ENCODE measurements at regions not wholly inside any gene's neighbourhood (a gene's known extent, or its start where the extent isn't known, plus 50 kb on each side); places are given as distances from the start of the nearest gene placed in this dataset.
"Not testable (repeated sequence)": the region's sequence is repeated elsewhere in the genome, so short reads cannot be mapped to it uniquely, and the experiment has no call there.

DNA sequence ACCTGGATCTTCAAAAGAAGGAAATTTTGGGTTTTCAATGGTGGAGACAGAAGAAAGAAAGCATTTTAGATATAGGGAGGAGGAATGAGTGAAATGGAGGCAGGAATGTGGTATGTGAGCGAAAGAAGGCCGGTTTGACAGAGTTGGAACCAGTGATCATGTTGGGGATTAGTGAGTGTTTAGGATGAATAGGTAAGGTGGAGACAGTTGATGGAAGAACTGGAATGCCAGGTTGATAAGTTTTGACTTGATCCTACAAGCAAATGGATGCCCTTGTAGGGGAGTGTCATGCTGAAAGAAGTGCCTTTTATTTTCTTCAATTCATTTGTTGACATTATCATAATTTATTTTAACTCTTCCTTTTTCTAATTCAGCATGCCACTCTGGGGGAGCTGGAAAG, 207.8 kb upstream of the AMOT start:
- no peak for DNase-seq (ENCODE audit: low spot score)

DNA sequence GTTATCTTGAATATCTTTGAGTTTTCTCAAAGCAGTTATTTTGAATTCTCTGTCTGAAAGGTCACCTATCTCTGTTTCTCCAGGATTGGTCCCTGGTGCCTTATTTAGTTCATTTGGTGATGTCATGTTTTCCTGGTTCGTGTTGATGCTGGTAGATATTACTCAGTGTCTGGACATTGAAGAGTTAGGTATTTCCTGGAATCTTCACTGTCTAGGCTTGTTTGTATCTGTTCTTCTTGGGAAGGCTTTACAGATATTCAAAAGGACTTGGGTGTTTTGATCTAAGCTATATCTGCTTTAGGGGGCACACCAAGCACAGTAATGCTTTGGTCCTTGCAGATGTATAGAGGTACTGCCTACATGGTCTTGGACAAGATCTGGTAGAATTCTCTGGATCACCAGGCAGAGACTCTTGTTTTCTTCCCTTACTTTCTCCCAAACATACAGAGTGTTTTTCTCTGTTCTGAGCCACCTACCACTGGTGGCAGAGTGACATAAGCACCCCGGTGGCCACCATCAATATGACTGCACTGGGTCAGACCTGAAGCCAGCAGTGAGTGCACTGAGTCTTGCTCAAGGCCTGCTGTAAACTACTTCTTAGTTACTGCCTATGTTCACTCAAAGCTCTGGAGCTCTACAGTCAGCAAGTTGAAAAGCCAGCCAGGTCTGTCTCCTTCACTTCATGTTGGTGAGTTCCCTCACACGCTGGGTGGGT, 193.5 kb upstream of the AMOT start:
- DNase-seq (ENCODE audit: low spot score) = no peak

DNA sequence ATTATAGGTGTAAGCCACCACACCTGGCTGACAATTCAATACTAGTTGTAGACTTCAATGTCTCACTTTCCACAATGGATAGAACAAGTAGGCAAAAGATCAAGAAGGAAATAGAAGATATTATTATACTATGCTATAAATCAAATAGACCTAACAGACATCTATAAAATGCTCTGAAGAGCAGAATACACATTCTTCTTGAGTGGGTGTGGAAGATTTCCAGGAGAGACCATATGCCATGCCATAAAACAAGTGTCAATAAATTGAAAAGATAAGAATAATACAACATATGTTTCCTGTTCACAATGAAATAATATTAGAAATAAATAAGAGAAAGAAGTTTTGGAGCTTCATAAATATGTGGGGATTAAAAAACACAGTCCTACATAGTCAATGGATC, 179.3 kb upstream of the AMOT start:
- DNase-seq (ENCODE audit: low spot score) = no peak

DNA sequence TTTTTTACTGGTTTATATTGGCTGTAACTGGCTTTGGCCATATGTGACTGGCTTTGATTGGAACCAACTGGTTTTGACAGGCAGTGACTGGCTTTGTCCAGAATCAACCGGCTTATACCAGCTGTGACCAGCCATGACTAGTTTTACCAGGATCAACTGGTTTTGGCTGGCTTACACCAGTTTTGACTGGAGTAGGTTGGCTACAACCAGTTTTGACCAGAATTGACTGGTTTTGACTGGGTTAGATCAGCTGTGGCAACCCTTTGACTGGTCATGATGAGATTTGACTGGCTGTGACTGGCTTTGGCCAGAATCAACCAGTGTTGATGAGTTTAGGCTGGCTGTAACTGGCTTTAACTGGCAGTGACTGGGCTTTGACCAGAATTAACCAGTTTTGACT, 169.2 kb upstream of the AMOT start:
- no peak for DNase-seq (ENCODE audit: low spot score)

DNA sequence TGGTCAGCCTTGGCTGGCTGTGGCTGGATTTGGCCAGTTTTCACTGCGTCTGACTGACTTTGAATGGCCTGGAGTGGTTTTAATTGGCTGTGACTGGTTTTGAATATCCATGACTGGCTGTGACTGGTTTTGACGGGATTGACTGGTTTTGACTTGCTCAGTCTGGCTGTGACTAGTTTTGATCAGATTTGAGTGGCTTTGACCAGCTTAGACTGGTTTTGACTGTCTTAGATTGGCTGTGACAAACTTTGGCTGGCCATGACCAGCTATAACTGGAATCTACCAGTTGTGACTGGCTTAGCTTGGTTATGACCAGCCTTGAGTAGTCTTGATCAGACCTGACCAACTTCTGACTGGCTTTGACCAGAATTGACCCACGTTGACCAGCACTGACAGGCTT, 168.4 kb upstream of the AMOT start:
- no peak for DNase-seq (ENCODE audit: low spot score)

DNA sequence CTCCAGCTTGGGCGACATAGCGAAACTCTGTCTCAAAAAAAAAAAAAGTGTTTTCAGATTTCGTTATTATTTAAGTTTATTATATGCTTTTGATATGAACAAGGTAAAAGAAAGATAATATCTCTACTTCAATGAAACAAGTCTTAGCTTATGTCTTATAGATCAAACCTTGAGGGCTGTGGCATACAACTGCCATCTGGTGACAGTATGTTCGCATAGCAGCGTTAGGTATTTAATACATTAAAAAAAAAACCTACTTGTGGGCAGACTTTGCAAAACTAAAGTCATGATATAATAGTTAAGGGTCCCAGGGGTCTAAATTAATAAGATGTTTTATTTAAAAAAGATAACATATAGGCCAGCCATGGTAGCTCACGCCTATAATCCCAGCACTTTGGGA, 161.2 kb upstream of the AMOT start:
- DNase-seq (ENCODE audit: low spot score) = no peak

DNA sequence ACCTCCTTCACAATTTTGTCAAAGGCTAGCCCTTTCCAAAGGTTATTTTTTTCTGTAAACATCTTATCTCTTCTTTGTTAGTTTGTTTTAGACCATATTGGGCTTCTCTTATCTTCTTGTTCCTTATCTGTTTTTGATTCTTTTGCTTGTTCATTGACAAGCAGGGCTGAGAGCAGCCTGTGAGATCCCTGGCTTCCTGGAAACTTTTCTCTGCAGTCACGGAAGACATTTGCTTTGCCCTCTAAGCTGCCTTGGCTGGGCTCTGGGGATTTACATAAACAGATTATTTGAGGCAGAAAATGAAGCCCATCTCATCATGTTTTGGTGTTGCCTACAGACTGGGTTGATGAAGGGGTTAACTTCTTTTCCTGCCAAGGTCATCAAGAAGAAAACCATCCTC, 157.4 kb upstream of the AMOT start:
- no peak for DNase-seq (ENCODE audit: low spot score)

DNA sequence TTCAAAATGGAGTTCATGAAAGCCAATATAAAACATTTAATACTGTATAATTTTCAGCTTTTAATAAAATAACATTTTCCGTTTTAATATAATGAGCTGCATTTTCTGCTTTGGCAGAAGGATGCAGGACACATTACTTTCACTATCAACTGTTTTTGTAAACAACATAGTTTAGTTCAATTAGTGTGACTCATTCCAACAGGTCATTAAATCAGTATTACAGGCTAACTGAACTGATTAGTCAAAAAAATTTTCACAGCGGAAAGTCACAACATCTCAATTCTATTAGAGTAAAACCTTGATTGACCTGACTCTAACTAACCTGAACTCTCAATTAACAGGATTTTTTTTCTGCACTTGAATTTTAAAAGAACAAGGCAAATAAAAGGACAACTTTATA, 151.2 kb upstream of the AMOT start:
- no peak for DNase-seq (ENCODE audit: low spot score)

DNA sequence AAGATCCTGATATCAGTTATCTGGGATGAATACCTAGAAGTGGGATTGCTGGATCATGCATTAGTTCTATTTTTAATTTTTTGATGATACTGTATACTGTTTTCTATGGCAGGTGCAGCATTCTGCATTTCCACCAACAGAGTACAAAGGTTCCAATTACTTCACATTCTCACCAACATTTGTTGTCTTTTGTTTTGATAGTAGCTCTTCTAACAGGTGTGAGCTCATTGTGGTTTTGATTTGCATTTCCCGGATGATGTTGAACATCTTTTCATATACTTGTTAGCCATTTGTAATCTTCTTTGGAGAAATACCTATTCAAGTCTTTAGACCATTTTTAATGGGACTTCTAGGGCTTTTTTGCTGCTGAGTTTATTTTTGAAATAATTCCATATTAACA, 139.2 kb upstream of the AMOT start:
- DNase-seq (ENCODE audit: low spot score) = no peak

DNA sequence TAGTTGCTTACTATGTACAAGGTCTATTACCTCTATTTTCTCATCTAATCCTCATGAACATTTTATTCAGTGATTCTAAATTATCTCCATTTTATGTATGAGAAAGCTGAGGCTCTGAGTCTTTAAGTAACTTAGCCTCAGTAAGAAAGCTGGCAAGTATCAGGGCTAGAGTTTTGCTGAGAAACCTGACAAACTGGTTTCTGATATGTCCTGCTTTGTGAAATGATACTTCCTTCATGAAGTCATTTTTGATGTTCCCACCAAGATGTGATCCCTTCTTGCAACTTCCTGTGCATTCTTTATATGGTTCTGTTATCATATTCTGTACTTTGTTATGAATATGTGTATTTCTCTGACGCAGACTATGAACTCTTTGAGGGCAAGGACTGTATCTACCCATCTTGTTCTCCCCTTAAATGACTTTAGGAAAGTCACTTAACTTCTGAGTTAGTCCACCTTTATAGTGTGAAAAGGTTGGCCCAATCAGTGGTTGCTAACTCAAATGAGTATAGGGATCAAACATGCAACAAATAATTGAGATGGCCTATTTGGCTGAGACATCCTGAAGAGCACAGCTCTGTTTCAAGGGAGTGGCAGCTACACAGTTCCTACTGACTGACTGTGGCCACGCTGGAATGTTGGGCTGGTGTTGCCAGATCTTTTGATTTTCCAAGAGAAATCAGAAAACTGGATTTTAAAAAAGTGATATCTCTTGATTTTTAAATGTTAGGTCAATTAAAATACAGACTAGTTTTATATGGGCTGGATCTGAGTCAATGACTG, 127.9 kb upstream of the AMOT start:
- DNase-seq (ENCODE audit: low spot score) = no peak

DNA sequence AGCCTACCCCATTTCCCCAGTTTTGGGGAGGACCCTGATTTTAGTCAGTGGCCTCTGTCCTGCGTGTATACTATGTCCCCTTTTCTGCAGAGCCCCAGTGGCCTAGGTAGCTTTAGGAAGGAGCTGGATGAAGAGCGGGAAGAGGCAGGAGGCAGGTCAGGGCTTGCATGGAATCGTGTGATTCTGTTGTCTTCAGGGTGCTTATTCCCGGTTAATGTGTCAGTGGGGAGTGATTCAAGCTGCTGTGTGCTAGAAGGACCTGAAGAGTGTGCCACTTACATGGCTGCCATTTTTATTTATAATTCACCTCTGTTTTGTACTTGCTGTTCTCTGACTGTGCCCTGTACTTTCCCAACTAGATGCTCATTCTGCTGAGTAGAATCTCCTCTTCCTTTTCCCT, 127.3 kb upstream of the AMOT start:
- no peak for DNase-seq (ENCODE audit: low spot score)

DNA sequence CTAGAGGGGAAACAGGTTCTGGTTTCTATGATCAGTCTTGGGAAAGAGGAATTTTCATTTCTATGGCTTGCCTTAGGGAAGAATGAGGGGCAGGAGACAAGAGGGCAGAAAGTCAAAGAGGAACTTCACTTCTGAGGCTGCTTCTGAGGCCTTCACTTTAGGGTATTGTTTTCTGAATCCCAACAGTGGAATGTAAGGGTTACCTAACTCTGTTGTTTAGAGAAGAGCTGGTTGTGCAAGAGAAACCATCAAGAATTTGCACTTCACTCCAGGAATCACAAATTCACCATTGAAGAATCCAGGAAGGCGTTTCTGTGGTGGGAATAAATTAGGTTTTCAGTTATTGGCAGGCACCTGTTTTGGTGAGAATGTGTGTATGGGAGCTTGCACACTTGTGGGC, 126.7 kb upstream of the AMOT start:
- no peak for DNase-seq (ENCODE audit: low spot score)

DNA sequence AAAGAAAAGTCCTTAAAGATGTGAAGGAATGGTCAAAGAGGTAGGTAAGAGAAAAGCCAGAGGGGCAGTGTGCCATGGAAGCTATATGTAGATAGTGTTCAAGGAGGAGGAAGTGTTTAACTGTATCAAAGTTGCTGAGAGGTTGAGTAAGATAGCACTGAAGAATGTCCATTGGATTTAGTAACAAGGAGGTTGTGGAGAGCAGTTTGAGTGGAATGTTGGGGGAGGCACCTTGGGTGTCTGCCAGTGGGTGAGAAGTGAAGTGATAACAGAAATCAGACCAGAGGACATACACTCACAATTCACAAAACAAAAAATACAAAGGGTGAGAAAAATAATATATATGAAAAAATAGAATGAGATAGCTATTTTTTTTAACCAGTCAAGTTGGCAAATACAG, 121.3 kb upstream of the AMOT start:
- DNase-seq (ENCODE audit: low spot score) = no peak

DNA sequence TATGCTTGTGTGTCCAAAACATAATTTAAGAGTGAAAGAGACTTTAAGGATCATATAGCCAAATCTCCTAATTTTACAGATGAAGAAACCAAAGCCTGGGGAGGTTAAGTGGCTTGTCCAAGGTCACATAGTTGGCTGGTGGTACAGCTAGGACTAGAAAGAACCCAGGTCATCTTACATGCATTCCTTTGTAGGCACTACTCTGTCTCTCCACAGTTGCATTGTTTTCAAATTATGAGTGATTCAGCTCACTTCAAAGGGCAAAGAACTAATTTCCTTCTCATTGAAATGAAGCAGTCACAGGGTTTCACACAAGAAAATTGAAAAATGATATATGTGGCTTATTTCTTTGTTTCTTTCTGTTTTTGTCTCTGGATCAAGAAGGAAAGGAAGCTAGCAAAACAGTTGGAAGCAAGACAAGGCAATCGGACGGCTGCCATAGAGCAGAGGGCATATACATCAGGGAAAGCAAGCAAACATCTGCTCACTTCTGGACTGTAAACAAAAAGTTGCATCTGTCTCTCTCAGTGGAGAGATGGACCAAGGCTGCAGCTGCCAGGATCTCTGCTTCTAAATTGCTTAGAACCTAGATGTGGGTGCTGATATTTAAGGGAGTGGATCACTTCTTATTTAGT, 107.5 kb upstream of the AMOT start:
- DNase-seq (ENCODE audit: low spot score) = no peak

DNA sequence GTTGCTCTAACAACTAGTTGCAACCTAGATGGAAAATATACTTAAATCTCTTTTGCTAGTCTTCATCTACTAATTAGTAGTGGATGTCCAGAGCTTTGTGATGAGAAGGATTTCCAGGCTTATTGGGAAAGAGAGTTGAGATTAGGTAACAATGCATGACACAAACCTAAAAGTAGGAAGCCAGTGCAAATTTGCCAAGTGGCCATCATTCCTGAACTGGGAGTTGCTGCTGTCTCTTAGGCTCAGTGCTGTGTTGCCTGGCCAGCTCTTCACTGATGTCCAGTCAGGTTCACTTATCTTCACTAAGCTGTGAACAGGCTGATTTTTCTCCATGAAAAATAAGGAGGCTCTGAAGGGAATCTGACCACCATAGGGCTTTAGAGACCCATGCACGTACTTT, 105.6 kb upstream of the AMOT start:
- DNase-seq (ENCODE audit: low spot score) = no peak

DNA sequence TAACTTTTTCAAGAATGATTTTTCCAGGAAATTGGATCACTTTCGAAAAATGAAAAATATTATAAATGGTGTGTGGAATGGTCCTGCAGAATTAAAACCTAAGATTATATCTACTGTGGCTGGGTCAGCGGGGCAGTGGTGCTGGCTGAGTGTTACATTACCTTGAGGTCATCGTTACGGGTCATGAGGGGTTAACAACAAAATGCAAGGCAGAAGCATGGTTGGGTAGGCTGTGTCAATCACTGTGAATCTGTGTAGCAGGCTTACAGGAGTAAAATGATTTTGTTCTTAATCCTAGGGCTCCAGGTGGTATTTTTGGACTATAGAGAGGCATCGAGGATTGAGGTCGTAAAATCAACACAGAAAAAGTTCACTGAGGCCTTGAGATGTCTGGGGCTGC, 105.2 kb upstream of the AMOT start:
- no peak for DNase-seq (ENCODE audit: low spot score)

DNA sequence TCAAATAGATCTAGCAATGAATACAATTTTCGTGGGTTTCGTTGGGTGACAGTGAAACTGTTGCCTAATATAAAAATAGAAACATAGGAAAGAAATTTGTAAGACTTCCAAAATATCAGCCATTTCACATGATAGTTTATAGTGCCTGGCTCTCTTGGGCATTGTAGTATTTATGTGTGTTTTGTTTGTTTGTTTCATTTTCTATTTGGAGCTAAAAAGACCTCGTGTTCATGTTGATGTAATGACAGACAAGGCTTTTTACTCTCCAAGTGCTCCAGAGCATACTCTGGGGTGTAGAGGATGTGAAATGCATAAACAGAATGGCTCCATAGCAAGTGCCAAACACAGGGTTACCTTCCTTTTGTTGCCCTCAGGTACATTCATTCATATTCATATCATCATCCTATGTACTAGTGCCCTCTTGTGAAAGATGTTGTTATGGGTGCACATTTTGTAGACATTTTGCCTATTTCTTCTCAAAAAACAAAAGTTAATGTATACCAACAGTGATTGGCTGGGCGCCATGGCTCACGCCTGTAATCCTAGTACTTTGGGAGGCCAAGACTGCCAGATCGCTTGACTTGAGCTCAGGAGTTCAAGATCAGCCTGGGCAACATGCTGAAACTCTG, 100.7 kb upstream of the AMOT start:
- DNase-seq (ENCODE audit: low spot score) = no peak

DNA sequence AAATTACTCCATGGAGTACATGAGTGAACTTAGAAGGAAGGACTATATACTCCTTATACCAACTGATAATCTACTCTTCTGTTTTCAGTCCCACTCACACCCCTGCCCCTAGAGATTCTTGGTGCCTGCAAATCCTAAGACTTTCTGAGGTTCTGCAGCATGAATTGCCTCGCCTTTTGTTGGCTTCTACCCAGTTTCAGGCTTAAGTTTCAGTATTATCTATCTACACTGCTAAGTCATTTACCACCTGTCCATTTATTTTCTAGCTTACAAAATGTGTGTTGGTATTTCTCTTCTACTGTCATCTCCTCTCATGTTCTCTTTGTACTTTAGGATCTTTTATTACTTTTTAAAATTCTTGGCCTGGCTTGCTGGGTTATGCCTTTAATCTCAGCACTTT, 94.4 kb upstream of the AMOT start:
- DNase-seq (ENCODE audit: low spot score) = no peak

DNA sequence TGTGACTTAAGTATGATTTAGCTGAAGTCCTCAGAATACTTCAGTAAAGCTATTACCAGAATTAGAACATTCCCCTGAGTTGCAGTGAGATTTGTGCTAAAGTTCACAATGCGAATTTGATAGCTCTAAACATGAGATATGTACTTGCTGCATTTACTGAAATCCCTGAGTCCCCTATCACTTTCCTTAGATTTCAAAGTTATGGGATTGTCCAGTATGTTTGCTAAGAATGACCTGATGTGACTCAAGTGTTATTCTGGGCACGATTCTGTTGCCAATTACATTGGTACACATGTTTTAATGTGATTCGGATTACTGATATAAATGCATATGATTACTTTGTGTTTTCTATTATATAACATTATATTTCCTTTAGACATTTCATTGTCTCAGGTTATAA, 91.3 kb upstream of the AMOT start:
- no peak for DNase-seq (ENCODE audit: low spot score)

DNA sequence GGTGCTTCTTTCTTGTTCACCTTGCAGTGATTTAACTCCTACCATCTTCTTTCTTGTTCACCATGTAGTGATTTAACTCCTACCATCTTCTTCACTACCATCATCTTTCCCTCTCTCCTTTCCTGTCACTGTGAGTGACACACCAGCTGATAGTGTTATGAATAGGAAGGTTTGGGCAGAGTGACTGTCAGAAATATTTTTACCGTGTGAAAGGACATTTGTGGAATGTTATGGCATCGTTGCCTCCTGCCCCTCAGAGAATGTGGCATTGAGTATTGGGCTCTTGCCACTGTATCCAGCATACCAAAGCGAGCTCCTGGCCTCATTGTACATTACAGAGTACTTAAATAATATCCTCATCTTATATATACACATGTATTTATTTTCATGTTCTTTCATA, 90.8 kb upstream of the AMOT start:
- DNase-seq (ENCODE audit: low spot score) = no peak

DNA sequence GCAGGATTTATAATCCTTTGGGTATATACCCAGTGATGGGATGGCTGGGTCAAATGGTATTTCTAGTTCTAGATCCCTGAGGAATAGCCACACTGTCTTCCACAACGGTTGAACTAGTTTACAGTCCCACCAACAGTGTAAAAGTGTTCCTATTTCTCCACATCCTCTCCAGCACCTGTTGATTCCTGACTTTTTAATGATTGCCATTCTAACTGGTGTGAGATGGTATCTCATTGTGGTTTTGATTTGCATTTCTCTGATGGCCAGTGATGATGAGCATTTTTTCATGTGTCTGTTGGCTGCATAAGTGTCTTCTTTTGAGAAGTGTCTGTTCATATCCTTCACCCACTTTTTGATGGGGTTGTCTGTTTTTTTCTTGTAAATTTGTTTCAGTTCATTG, 82.8 kb upstream of the AMOT start:
- DNase-seq (ENCODE audit: low spot score) = not testable (repeated sequence)

DNA sequence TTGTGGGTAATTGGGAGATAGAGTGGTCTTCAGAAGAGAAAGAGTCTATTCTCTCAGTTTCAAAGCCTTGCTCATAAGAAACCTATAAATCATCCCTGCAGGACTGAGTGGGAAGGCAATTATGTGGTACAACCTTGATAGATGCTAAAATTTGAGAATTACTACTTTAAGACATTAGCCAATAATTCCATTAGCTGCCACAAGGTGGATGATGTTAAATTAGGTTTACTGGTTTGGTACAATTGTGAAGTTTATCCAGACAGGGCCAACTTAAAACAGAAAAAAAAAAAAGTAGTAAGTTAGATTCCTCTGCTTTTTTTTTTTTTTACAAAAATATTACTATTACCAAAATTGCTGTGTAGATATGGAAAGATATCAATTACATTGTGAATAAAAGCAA, 73.2 kb upstream of the AMOT start:
- DNase-seq (ENCODE audit: low spot score) = no peak

DNA sequence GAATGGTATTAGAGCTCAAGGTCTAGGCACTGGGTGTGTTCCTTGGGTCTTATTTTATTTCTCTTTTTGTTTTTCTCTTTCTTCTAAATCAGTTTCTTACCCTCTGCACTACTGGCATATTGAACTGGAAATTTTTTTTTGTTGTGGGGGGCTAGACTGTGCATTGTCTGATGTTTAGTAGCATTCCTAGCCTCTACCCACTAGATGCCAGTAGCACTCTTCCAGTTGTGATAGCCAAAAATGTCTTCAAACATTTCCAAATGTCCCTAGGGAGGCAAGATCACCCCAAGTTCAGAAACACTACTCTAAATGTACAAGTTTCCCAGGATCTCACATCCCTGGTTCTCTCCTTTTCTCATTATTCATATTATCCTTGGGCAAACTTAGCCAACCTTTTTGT, 69.8 kb upstream of the AMOT start:
- DNase-seq (ENCODE audit: low spot score) = no peak
